GM18907 (cell line): ENCODE measurements at regions not wholly inside any gene's neighbourhood (a gene's known extent, or its start where the extent isn't known, plus 50 kb on each side); places are given as distances from the start of the nearest gene placed in this dataset.

Experiments used
- ATAC-seq: cut with Tn5 transposase; IDR thresholded peaks from one replicate; pipeline ENCODE4 v1.9.1; 2021; ENCODE audit warnings: mild to moderate bottlenecking, moderate library complexity; ENCODE audit not compliant: unreplicated experiment

- no peak for ATAC-seq
Observed at GRCh38 chr20:17012546-17013226, 214.2 kb upstream of the PCSK2 start.

- ATAC-seq = no peak
Observed at GRCh38 chr20:17014217-17014616, 212.6 kb upstream of the PCSK2 start.

GRCh38 chr20:17014756-17015366 lies 212.0 kb upstream of the PCSK2 start:
- ATAC-seq = no peak

GRCh38 chr20:17017232-17017631 lies 209.6 kb upstream of the PCSK2 start:
- ATAC-seq = no peak

DNA sequence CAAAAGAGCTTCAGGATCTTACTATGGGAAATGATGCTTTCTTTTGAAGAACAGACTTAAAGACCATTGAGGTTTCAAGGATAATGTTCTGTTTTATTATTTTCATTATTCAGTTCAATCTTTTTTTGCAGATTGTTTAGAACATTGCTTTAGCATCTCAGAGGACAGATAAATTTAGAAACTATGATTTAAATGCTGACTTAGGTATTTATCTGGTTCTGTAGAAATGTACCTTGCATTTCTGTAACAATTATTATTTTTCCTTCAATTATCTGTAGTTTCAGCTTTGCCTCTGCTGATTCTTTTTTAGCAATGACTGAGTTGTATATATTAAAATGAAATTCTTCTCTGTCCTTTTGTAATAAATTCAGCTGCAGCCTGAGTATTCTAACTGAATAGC lies 205.4 kb upstream of the PCSK2 start:
- no peak for ATAC-seq

DNA sequence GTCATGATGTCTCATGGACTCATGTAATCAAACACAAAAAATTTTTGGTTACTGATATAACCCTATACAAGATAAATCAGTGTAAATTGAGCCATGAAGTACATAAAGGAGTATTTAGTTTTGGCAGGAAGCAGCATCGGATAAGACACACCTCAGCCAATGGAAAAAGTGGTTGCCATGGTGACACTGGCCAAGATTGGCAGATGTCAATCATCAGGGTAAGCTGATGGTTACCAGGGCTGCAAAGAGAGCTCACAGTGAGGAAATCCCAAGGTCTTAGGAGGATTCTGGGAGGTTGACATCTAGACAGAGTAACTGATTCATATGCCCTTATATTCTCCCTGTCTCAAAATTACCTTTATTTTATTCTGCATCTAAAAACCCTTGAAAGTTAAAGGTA lies 203.8 kb upstream of the PCSK2 start:
- ATAC-seq = no peak

- no peak for ATAC-seq
Observed at GRCh38 chr20:17023806-17024205, 203.0 kb upstream of the PCSK2 start.

GRCh38 chr20:17024513-17025119 lies 202.2 kb upstream of the PCSK2 start:
- no peak for ATAC-seq

DNA sequence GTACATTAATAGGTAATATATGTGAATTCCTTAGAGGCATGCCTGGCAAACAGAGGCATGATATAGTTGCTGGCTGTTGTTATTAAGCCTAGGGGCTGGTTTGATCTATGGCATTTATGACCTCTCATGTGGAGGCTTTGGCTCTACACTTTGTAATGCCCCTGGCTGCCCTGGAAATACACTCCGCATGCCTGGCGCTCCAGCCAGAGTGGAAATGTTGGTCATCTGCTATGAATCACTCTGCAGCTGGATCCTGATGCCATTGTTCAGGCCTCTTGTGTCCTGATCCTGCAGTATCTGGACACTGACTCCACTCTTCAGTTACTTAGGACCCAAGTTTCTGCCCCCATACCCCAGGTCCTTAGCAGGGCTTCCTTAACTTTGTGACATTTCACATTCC lies 200.5 kb upstream of the PCSK2 start:
- ATAC-seq = no peak

- ATAC-seq = no peak
Observed at GRCh38 chr20:17029698-17030097, 197.1 kb upstream of the PCSK2 start.

DNA sequence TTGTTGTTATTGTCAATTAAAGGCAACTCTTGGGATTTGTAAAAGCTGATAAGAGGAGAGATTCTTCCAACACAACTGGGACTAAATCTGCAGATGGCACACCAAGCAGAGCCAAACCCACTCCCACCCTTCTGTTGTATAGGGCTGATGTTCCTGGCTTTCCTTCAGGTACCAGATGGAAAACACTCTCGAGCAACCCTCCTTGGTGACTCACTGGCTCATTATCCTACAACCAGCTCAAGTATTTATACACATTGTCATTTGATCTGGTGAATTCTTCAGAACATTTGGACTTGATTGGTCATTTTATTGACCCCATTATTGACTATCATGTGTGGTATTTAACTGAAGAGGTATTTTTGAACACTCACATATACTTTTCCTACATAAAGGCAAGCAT lies 190.3 kb upstream of the PCSK2 start:
- no peak for ATAC-seq

DNA sequence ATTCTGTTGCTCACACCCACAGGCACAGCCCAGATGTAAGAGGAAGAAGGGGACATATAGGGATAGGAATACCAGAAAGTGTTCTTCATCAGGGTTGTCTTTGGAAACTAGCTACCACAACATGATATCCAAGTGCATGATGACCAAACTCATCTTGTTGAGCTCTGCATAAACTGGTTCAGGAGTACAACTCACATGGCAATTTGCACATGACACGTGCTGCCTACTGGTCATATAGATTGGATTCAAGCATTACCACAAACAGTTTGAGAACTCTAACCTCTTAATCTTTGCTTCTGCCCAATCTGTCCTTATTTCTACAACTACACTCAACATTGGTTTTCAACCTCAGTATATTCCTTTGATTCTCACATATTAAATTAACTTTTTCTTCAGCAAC lies 184.7 kb upstream of the PCSK2 start:
- ATAC-seq = no peak

GRCh38 chr20:17043323-17043722 lies 183.5 kb upstream of the PCSK2 start:
- ATAC-seq = no peak

DNA sequence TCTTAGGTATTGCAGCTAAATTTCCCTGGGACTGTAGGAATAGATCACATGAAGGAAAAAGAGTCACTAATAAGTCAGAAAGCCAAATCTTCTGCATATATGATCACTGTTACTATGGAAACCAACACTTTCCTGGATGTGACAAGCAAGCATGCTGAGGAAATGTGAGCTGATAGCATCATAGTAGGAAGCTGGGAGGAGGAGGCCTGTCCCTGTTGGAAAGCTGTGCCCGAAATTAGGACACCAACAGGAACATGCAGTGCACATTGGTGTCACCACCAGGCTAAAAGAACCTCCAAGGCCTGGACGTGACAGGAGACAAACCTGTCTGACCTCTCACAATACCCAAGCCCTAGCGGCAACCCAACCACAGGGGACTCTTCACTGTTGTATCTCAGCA lies 181.9 kb upstream of the PCSK2 start:
- ATAC-seq = no peak

DNA sequence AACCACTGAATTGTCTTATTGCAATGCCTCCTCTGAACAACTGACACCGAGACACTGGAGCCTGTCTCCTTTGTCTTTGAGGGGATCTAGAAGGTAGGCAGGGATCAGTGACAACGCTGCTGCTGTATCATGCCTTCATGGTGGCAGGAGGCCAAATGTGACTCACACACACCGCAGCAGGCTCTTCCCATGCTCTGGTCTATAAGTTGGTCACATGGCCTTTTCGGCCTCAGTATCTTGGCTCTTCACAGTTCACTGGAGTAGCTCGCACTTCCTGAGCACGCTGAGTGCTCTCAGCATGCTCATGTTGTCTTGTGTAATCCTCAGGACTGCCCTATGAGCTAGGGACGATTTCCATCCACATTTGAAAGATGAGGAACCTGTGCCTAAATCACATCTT lies 167.4 kb upstream of the PCSK2 start:
- ATAC-seq = no peak

DNA sequence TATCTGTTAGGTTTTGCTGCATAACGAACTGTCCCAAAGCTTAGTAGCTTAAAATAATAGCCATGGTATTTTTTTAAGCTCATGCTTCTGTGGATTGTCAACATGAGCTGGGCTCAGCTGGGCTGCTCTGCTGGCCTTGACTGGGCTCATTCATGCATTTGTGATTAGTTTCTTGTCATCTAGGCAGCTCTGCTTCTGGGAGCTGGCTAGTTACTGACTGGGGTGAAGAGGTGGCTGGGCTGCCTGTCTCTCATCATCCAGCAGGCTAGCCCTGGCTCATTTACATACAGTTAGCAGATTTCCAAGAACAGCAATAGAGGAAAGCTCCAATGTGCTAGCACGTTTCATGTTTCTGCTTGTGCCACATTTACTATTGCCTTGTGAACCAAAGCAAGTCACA lies 165.1 kb upstream of the PCSK2 start:
- no peak for ATAC-seq

DNA sequence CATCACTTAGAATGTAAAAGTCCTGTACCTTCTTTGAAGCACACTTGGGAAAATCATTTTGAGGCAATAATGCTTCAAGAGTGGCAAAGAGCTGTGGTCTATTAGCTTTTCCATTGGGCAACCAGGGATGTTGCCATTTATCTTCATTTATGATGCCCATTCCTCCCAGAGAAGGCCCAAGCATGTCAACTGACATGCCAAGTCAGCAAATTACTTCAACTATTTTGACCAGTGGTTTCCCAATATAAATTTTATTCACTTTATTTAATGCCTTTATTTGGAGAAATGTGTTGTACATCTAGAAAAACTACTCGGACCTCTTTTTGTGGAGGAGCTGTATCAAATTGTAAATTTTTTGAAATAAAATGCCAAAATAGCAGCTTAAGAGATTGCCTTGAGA lies 164.1 kb upstream of the PCSK2 start:
- no peak for ATAC-seq

- no peak for ATAC-seq
Observed at GRCh38 chr20:17066902-17067301, 159.9 kb upstream of the PCSK2 start.

DNA sequence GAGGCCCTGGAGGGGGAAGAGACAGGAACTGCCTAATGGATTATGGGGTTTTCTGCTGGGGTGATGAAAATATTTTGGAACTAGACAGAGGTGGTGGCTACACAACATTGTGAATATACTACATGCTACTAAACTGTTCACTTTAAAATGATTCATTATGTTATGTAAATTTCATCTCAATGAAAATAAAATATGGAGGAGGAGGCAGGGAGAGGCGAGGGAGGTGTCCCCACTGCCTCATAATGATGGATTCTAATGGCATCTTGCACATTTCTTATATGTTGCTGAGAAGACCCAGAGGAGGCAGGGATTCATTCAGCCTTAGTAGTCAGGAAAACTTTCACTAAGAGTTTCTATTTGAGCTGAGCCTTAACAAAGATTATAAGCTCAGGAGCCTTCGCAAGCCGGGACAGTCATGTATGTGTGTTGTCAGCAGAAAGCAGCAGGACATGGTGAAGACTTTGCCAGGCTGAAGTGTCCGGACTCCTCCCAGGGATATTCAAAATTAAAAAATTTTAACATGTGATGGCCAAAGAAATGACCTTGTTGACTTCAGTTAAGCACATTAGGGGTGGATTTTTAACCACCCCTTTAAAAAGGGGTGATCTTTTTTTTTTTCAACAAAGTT lies 158.6 kb upstream of the PCSK2 start:
- ATAC-seq = no peak

DNA sequence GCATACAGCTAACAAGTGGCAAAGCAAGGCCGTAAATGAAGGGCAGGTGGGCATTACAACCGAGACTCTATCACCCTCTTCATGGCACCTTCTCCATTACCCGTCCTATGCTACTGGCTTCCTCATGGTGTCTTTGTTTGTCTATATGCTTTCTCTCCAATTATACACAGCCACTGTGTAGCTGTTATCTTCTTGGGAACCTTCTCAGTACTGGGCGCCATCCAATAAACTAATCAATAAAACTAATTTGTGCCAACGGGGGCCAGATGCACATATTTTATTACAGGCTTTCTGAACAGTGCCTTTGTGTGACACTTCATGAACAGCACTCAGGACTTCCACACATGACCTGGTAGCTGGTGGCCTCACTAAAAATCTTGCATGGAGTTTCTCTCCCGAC lies 149.8 kb upstream of the PCSK2 start:
- ATAC-seq = no peak

DNA sequence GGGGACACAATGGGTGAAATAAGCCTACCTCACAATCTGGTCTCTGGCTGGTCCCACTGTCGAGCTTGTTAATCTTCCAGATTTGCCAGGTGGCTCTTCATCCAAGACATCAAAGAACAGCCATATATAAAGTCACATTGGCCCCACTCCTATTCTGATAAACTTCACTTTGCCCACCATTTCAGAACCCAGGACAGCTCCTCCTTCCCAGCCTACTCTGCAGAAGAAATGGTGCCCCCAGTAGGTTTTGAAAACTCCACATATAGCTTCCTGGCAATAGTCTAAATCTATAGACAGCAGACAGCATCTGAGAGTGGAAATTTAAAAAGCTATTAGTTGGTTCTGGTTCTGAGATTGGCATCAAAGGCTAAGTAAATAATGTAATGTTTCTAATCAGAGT lies 143.1 kb upstream of the PCSK2 start:
- ATAC-seq = no peak

- ATAC-seq = no peak
Observed at GRCh38 chr20:17084909-17085308, 141.9 kb upstream of the PCSK2 start.
